GM12878 (cell line): ENCODE measurements at regions not wholly inside any gene's neighbourhood (a gene's known extent, or its start where the extent isn't known, plus 50 kb on each side); places are given as distances from the start of the nearest gene placed in this dataset.

Experiments used
- ATF2 ChIP-seq: IDR thresholded peaks from 2 replicates; pipeline ENCODE4 v1.6.1; 2012; ENCODE audit warnings: low read length, inconsistent platforms
- CBX5 ChIP-seq: sonication (generic); IDR thresholded peaks from 2 replicates; pipeline ENCODE4 v1.6.1; 2016; ENCODE audit warnings: low read depth, moderate library complexity, mild to moderate bottlenecking, inconsistent platforms
- FOXM1 ChIP-seq: IDR thresholded peaks from 2 replicates; pipeline ENCODE4 v1.6.1; 2012; ENCODE audit warnings: low read depth, mild to moderate bottlenecking, inconsistent platforms, low read length, moderate library complexity
- GABPA ChIP-seq: IDR thresholded peaks from 2 replicates; pipeline ENCODE4 v1.6.1; 2014; ENCODE audit warnings: antibody characterized with exemption, low read depth, mild to moderate bottlenecking, inconsistent platforms
- MAX ChIP-seq: IDR thresholded peaks from 2 replicates; pipeline ENCODE4 v1.6.1; 2012; ENCODE audit warnings: low read depth, low read length, improper control_type of control experiment
- MYC ChIP-seq: IDR thresholded peaks from 2 replicates; pipeline ENCODE4 v1.6.1; 2011; ENCODE audit warnings: mild to moderate bottlenecking, low read length, moderate library complexity, inconsistent platforms; ENCODE audit not compliant: insufficient read depth, insufficient replicate concordance, insufficient read length, severe bottlenecking
- POLR2A ChIP-seq: IDR thresholded peaks from 2 replicates; pipeline ENCODE4 v1.6.1; 2011; ENCODE audit warnings: low read depth, mild to moderate bottlenecking, low read length
- POLR2AphosphoS5 ChIP-seq: IDR thresholded peaks from 2 replicates; pipeline ENCODE4 v1.6.1; 2011; ENCODE audit warnings: mild to moderate bottlenecking, low read length, inconsistent platforms
- RAD21 ChIP-seq: IDR thresholded peaks from 2 replicates; pipeline ENCODE4 v1.6.1; 2011; ENCODE audit warnings: mild to moderate bottlenecking, low read depth, low read length, moderate library complexity; ENCODE audit not compliant: insufficient read depth
- SREBF1 ChIP-seq: IDR thresholded peaks from 2 replicates; pipeline ENCODE4 v1.6.1; 2012; ENCODE audit warnings: mild to moderate bottlenecking, low read length
- TAF1 ChIP-seq: IDR thresholded peaks from 2 replicates; pipeline ENCODE4 v1.6.1; 2011; ENCODE audit warnings: mild to moderate bottlenecking, low read depth, low read length, borderline replicate concordance
- WRNIP1 ChIP-seq: IDR thresholded peaks from 2 replicates; pipeline ENCODE4 v1.6.1; 2011; ENCODE audit warnings: low read depth, low read length, improper control_type of control experiment, borderline replicate concordance
- ZNF24 ChIP-seq: fragments of 450-650 bp; IDR thresholded peaks from 2 replicates; pipeline ENCODE4 v1.6.1; 2017; ENCODE audit warnings: antibody characterized with exemption, mild to moderate bottlenecking
- TF ChIP-seq, protein P1 (sequence below), 3 experiments: IDR thresholded peaks in 2 of 3; conservative IDR thresholded peaks in 1 of 3; 2 replicates each; pipeline ENCODE4 v1.5.1; 2011; ENCODE audit warnings: low read depth in 3 of 3, low read length in 3 of 3, mild to moderate bottlenecking in 3 of 3, control low read depth in 2 of 3, moderate library complexity in 2 of 3, inconsistent platforms in 1 of 3, mixed read lengths in 1 of 3; ENCODE audit not compliant: control insufficient read depth in 2 of 3, insufficient read depth in 1 of 3; ENCODE audit errors: extremely low read depth in 1 of 3

GRCh38 chr7:1325246-1325645 lies 92.6 kb downstream of the UNCX start:
- TF ChIP-seq, protein P1, sequence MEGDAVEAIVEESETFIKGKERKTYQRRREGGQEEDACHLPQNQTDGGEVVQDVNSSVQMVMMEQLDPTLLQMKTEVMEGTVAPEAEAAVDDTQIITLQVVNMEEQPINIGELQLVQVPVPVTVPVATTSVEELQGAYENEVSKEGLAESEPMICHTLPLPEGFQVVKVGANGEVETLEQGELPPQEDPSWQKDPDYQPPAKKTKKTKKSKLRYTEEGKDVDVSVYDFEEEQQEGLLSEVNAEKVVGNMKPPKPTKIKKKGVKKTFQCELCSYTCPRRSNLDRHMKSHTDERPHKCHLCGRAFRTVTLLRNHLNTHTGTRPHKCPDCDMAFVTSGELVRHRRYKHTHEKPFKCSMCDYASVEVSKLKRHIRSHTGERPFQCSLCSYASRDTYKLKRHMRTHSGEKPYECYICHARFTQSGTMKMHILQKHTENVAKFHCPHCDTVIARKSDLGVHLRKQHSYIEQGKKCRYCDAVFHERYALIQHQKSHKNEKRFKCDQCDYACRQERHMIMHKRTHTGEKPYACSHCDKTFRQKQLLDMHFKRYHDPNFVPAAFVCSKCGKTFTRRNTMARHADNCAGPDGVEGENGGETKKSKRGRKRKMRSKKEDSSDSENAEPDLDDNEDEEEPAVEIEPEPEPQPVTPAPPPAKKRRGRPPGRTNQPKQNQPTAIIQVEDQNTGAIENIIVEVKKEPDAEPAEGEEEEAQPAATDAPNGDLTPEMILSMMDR (IDR thresholded peaks at IDR 0.05 in 2 of 3, conservative IDR thresholded peaks at IDR 0.05 in 1 of 3; ENCODE audit: control insufficient read depth in 2 of 3, extremely low read depth in 1 of 3, insufficient read depth in 1 of 3, low read depth in 3 of 3, low read length in 3 of 3) = no peak
- no peak for TF ChIP-seq ZNF24
- no peak for TF ChIP-seq TAF1
- no peak for TF ChIP-seq POLR2A
- no peak for TF ChIP-seq CBX5
- TF ChIP-seq WRNIP1 = no peak
- no peak for TF ChIP-seq POLR2AphosphoS5
- no peak for TF ChIP-seq FOXM1
- no peak for TF ChIP-seq ATF2
- no peak for TF ChIP-seq SREBF1
- TF ChIP-seq GABPA = no peak
- TF ChIP-seq MYC = no peak
- no peak for TF ChIP-seq MAX
- TF ChIP-seq RAD21 = no peak
